ENCODE measurements at regions not wholly inside any gene's neighbourhood (a gene's known extent, or its start where the extent isn't known, plus 50 kb on each side); places are given as distances from the start of the nearest gene placed in this dataset.
"Not testable (repeated sequence)": the region's sequence is repeated elsewhere in the genome, so short reads cannot be mapped to it uniquely, and the experiment has no call there.

DNA sequence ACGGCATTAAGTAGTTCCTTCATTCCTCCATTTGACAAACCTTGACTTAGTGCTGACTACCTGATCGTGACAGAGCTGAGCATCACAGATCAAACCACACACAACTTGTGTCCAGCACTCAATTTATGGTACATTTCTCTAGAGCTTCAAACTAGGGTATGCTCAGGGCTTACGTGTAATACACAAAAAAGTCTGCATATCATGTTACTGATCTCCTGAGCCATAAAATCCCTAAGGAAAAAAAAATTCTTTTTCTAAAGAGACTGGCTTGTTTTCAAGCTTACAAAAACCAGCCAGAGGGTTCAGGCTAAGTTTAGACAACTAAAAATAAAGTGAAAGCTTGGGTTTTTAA is 88.0 kb upstream of the ALKAL2 start:
- DNase-seq (ENCODE audit: low spot score) = no peak

DNA sequence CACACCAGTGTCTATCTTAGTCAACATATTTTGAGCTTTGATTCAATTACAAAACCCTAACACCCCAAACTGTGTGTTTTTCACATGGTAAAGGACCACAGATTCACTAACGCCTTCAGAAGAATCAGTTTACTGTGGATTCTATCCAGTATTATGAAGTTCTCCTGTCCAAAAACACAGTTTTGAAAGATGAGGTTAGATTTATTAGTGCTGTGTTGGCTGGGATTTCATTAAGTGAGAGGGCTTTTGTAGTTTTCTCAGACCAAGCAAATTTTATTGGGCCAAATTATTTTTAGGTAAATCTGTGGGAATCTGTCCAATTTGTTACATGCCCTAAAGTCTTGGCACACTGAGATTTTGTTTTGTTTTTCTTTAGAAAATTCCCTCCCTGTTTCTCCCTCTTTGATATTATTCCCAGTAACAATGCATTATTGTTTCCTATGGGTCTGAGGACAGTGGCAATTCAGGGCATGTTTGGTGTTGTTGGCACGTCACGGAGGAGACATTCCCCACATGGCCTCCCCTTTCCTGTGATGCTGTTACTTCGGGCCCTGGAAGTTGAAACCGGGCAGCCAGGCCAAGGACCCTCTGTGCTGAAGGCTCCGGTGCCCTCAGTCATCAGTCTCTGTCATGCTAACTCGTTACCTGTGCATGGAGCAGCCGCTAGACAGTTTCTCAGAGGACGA is 87.5 kb upstream of the ALKAL2 start:
- no peak for DNase-seq (ENCODE audit: low spot score)

DNA sequence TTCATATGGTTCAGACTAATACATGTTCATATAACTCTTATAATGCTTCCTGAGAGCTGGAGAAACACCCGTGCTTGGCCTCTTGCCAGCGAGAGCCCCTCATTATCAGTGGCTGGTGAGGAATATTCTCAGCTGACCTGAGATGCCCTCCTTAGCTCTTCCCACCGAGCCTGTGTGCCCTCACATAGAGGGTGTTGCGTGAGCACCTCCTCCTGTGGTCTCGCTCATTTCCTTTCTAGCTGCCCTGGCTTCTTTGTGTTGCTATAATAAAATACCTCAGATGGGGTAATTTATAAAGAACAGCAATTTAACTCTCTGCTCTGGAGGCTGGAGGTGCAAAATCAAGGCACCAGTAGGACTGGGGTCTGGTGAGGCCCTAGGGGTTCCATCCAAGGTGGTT is 80.5 kb upstream of the ALKAL2 start:
- no peak for DNase-seq (ENCODE audit: low spot score)

DNA sequence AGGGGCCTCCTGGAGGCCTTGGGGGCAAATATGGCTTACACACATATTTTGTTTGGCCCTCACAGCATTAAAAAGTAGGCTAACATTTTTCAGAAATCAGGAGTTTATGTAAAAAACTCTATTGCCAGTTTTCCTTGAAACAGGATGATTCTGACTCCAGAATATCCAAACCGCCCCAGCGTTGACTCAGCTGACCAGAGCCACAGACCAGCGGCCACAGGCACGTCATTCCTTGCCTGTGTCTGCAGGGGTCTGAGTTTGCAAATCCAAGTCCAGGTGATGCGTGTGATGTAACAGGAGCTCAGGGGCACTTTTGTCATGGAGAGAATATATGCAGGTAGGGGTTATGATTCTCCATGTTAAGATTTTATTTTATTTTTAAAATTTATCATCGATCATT is 79.4 kb upstream of the ALKAL2 start:
- no peak for DNase-seq (ENCODE audit: low spot score)

- no peak for DNase-seq (ENCODE audit: low spot score)
These were observed 78.8 kb upstream of the ALKAL2 start for GRCh38 chr2:366706-367105.

- DNase-seq (ENCODE audit: low spot score) = no peak
These were observed 77.7 kb upstream of the ALKAL2 start for GRCh38 chr2:365367-366275.

- no peak for DNase-seq (ENCODE audit: low spot score)
These were observed 76.1 kb upstream of the ALKAL2 start for GRCh38 chr2:363824-364470.

DNA sequence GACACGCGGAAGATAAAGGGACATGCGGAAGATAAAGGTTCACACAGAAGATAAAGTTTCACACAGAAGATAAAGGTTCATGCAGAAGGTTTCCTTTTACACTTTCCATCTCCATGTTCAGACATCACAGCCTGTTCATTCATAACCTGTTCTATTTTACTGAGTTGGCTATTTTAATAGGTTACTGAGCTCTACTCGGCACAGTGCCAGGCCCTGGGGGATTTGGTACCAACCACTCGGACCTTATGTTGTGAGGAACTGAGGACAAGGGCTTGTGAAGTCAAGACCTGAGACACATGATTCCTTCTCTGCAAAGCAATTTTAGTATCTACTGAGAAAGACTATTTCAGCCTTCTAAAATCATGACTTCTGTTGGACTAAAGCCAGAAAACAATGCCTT is 75.0 kb upstream of the ALKAL2 start:
- no peak for DNase-seq (ENCODE audit: low spot score)

GRCh38 chr2:360124-360523 is 72.2 kb upstream of the ALKAL2 start:
- DNase-seq (ENCODE audit: low spot score) = no peak

DNA sequence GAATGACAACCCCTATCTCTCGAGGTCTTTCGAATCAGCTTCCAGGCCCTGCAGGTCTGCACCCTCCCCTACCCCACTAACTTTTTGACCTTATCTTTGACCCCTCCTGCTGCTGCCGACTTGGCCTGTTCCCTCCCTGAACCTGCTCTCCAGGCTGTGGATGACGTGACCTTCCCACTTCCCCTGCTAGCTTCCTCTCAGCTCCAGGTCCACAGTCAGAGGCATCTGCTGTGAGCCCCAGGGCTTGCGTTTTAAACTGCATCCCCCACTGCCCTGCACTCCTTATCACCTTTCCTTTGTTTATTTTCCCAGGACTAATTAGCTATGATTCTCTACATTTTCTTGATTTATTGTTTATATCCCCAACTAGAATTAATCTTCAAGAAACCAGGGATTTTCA is 71.2 kb upstream of the ALKAL2 start:
- DNase-seq (ENCODE audit: low spot score) = no peak

- no peak for DNase-seq (ENCODE audit: low spot score)
These were observed 69.9 kb upstream of the ALKAL2 start for GRCh38 chr2:357811-358210.

DNA sequence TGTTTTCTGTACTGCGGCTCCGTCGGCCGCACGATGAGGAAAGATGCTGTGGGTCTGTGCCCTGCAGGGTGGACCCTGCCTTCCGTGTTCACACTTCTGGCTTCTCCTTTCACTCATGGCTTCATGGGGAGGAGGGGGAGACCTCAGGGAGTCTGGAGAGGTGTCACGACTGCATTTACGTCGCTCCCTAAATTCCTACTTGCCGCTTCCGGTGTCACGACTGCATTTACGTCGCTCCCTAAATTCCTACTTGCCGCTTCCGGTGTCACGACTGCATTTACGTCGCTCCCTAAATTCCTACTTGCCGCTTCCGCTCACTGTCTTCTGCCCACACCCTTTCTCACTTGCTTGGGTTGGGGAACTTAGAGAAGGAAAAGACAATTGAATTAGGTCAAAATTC is 68.4 kb upstream of the ALKAL2 start:
- DNase-seq (ENCODE audit: low spot score) = not testable (repeated sequence)

DNA sequence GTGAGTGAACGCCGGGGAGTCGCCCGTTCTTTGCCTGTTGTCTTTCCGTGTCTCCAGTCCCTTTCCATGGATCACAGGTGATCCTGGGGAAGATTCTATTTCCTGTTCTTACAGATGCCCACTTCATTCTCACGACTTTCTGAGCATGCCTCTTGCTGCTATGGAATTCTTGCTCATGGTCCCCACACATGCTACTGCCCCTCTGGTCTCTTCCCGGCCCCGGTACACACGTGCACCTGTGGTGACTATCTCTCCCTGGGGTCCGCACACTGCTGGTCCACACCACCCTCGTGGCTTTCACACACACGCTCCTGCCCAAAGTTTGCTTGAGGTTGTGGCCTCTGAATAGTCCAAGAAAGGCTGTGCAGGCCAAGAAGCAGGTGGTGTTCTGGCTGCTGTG is 67.9 kb upstream of the ALKAL2 start:
- no peak for DNase-seq (ENCODE audit: low spot score)

- no peak for DNase-seq (ENCODE audit: low spot score)
These were observed 64.8 kb upstream of the ALKAL2 start for GRCh38 chr2:352696-353095.

DNA sequence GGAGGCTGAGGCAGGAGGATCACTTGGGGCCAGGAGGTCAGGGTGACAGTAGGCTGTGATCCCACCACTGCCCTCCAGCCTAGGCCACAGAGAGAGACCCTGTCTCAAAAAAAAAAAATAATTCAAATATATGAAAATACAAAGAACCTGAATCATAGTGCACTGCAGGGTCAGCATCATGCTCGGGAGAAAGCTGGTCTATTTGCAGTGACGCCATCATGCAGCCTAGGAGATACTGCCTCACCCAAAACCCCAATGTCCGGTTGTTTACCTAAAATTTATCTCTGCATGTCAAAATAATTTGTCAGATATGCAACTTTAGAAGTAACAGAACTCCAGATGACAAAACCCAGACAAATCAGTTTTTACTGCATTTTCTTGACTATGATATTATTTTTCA is 61.5 kb upstream of the ALKAL2 start:
- no peak for DNase-seq (ENCODE audit: low spot score)

DNA sequence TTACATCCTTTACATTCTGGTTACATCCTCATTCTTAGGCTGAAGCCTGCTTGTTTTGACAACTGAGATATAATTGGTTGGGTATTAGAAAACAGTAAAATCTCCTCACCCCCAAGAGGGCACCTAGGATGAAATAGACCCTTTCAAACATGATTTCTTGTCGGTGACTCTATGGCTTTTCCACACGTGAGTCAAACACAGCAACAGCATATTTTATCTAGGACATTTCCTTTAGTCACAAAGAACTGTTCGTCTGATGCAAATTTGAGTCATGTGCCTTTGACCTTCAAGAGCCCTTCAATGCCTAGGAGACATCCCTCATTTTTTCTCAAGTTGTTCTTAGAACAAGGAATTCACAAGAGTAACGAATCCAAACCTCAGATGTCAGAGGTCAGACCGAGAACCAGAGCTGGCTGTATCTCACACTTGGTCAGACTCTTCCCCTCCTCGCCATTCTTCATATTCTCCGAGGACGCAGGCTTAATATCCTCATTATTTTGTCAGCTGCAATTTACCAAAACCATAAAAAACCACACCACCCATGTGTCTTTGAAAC is 60.5 kb upstream of the ALKAL2 start:
- DNase-seq (ENCODE audit: low spot score) = no peak

- no peak for DNase-seq (ENCODE audit: low spot score)
These were observed 56.9 kb upstream of the ALKAL2 start for GRCh38 chr2:344811-345210.

DNA sequence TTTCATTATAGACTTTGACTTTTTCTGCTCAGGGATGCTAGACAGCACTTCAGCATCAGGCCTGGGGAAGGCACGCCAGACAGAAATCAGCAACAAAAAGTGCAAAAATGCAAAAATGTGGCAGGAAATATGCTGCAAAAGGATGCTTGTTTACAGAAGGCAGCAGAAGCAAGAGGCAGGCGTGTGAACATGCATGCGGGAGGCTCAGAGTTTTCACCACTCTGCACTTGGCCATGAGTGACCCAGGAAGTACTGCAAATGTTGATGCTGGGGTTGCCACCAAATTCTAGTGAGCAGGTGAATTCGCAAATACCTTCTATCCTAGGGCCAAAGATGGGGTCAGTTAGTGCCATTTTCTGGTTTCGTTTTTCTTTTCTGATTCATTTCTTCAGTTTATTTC is 55.5 kb upstream of the ALKAL2 start:
- no peak for DNase-seq (ENCODE audit: low spot score)

GRCh38 chr2:341912-342311 is 54.0 kb upstream of the ALKAL2 start:
- DNase-seq (ENCODE audit: low spot score) = no peak

GRCh38 chr2:341017-341542 is 53.2 kb upstream of the ALKAL2 start:
- DNase-seq (ENCODE audit: low spot score) = no peak

All from LoVo (cell line).